Glutamatergic neuron (in vitro differentiated cells): ENCODE measurements at regions not wholly inside any gene's neighbourhood (a gene's known extent, or its start where the extent isn't known, plus 50 kb on each side); places are given as distances from the start of the nearest gene placed in this dataset.

Experiments
- DNase-seq: peaks from one replicate; pipeline ENCODE4 v3.0.0; 2022
- H3K27ac Mint-ChIP-seq: one replicate; pipeline ENCODE4 v1.8.0; 2020; ENCODE audit warnings: mild to moderate bottlenecking, mixed read lengths, inconsistent platforms; ENCODE audit not compliant: unreplicated experiment
- H3K27me3 Mint-ChIP-seq: one replicate; pipeline ENCODE4 v1.8.0; 2020; ENCODE audit warnings: mild to moderate bottlenecking, moderate library complexity, mixed read lengths, inconsistent platforms; ENCODE audit not compliant: unreplicated experiment
- H3K36me3 Mint-ChIP-seq: one replicate; pipeline ENCODE4 v1.8.0; 2020; ENCODE audit warnings: mild to moderate bottlenecking, mixed read lengths, inconsistent platforms; ENCODE audit not compliant: unreplicated experiment
- H3K4me1 Mint-ChIP-seq: one replicate; pipeline ENCODE4 v1.8.0; 2020; ENCODE audit warnings: mild to moderate bottlenecking, low read depth, mixed read lengths, inconsistent platforms; ENCODE audit not compliant: unreplicated experiment
- H3K4me3 Mint-ChIP-seq: one replicate; pipeline ENCODE4 v1.8.0; 2020; ENCODE audit warnings: mild to moderate bottlenecking, mixed read lengths, inconsistent platforms; ENCODE audit not compliant: unreplicated experiment
- H3K9me3 Mint-ChIP-seq: one replicate; pipeline ENCODE4 v1.8.0; 2020; ENCODE audit warnings: mild to moderate bottlenecking, moderate library complexity, mixed read lengths, inconsistent platforms; ENCODE audit not compliant: unreplicated experiment
- CTCF ChIP-seq: fragments of 200-600 bp; sonication (generic); IDR thresholded peaks from one replicate; pipeline ENCODE4 v1.5.0; 2021; ENCODE audit not compliant: partially characterized antibody, unreplicated experiment

- Mint-ChIP-seq H3K36me3 (no peaks in the 10 kb centered on the region), H3K4me1 (no peaks in the 10 kb centered on the region)
- no peak for TF ChIP-seq CTCF
Observed at GRCh38 chr2:122063716-122064115, 308.3 kb downstream of the TSN start.

GRCh38 chr2:122070241-122070731 lies 314.8 kb downstream of the TSN start:
- no peak for TF ChIP-seq CTCF
- Mint-ChIP-seq H3K27ac (no peak overlapping the region), H3K36me3 (no peaks in the 10 kb centered on the region), H3K4me1 (peaks cover 1% of the 10 kb centered on the region), H3K4me3 (no peak overlapping the region), H3K27me3 (peaks cover 4% of the 10 kb centered on the region), H3K9me3 (no peaks in the 10 kb centered on the region)
- no peak for DNase-seq

More at GRCh38 chr2:122063716-122064115, 308.3 kb downstream of the TSN start:
- Mint-ChIP-seq H3K9me3 (no peaks in the 10 kb centered on the region), H3K4me3 (no peak overlapping the region), H3K27me3 (no peaks in the 10 kb centered on the region), H3K27ac (no peak overlapping the region)
- no peak for DNase-seq

- no peak for DNase-seq
- H3K9me3 Mint-ChIP-seq = peaks cover 1% of the 10 kb centered on the region
- peaks cover 4% of the 10 kb centered on the region for H3K4me1 Mint-ChIP-seq
- no peak for TF ChIP-seq CTCF
- H3K36me3 Mint-ChIP-seq = no peaks in the 10 kb centered on the region
- no peak overlapping the region for H3K27ac Mint-ChIP-seq
- peaks cover 6% of the 10 kb centered on the region for H3K27me3 Mint-ChIP-seq
- no peak overlapping the region for H3K4me3 Mint-ChIP-seq
Observed at GRCh38 chr2:122072666-122073065, 317.2 kb downstream of the TSN start.

- Mint-ChIP-seq H3K4me3 (no peak overlapping the region), H3K9me3 (peaks cover 3% of the 10 kb centered on the region), H3K36me3 (no peaks in the 10 kb centered on the region), H3K27me3 (peaks cover 9% of the 10 kb centered on the region), H3K4me1 (peaks cover 7% of the 10 kb centered on the region), H3K27ac (no peak overlapping the region)
- no peak for DNase-seq
- TF ChIP-seq CTCF = no peak
Observed at GRCh38 chr2:122074201-122074600, 318.8 kb downstream of the TSN start.

- no peak for DNase-seq
- Mint-ChIP-seq H3K4me1 (peaks cover 6% of the 10 kb centered on the region), H3K27ac (no peak overlapping the region), H3K27me3 (peaks cover 8% of the 10 kb centered on the region), H3K9me3 (peaks cover 3% of the 10 kb centered on the region), H3K4me3 (no peak overlapping the region), H3K36me3 (no peaks in the 10 kb centered on the region)
- no peak for TF ChIP-seq CTCF
Observed at GRCh38 chr2:122075381-122075780, 319.9 kb downstream of the TSN start.
